Activated CD8-positive, alpha-beta memory T cell treated with anti-CD3 and anti-CD28 coated beads for 24 hours (primary cell): ENCODE measurements at regions not wholly inside any gene's neighbourhood (a gene's known extent, or its start where the extent isn't known, plus 50 kb on each side); places are given as distances from the start of the nearest gene placed in this dataset.

Experiments
- DNase-seq: peaks from one replicate; pipeline ENCODE4 v3.0.0-alpha.2; 2020

DNA sequence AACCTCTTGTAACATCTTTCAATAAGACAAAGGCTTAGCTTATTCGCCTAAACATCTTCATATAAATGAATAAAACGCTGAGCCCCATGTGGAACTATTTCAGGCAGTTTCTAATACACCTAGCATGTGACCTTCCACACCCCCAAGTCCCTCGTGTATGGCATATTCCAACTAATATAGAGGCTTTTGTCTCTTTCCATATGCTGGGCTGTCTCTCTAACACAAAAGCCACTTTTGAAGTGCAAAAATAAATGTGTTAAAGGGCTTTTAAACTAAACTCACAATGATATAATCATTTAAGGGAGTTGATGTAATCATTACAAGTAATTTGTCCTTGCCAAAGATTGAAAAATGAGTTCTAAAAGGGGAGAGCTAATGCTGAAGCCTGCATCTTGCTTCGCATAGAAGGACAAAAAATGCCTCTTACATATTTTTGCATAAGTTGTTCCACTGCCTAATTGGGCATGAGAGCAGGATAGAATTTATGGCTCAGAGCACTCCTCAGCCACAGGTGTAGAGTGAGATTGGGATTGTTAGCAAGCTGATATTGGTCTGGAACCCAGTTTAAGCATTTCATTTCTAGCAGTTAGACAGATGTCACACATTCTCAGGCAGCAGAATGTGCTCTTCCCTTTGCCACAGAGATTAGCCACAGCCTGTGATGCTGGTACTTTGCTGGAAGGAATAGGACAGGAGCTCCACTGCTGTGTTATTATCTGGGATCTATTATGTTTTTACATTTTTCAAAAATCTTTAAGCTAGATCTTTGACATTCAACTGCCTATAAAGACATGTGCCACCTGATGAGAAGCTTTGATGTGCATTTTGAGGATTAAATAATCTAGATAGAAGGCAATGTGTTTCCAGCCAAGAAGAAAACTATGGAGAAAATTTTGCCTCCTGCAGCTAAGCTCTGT lies 1044.4 kb downstream of the ADGRL2 start:
- no peak for DNase-seq

- no peak for DNase-seq
These were observed 1043.7 kb downstream of the ADGRL2 start for GRCh38 chr1:82844447-82844846.

- DNase-seq: no peak
These were observed 1043.1 kb downstream of the ADGRL2 start for GRCh38 chr1:82843876-82844275.

DNA sequence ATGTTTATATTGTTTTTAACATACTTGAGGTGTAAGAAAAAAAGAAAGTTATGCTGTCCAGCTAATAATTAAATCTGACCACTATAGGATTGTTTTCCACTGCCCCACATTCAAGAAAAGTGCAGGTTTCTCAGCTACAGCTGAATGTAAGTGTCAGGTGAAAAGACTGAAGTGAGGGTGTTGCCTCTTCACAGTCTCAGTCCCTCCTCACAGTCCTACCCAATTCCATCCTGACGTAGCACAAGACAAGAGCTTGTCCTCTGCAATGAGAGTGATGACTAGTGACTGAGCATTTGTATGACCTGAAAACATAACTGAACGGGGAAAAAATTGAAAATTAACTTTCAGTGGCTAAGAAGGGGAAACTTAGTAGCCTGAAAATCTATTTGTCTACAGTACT lies 1039.5 kb downstream of the ADGRL2 start:
- DNase-seq: no peak

GRCh38 chr1:82837766-82838465 lies 1037.2 kb downstream of the ADGRL2 start:
- DNase-seq: no peak

- DNase-seq: no peak
These were observed 1036.4 kb downstream of the ADGRL2 start for GRCh38 chr1:82836973-82837680.

GRCh38 chr1:82836213-82836972 lies 1035.7 kb downstream of the ADGRL2 start:
- DNase-seq: no peak

GRCh38 chr1:82830690-82831380 lies 1030.1 kb downstream of the ADGRL2 start:
- no peak for DNase-seq

DNA sequence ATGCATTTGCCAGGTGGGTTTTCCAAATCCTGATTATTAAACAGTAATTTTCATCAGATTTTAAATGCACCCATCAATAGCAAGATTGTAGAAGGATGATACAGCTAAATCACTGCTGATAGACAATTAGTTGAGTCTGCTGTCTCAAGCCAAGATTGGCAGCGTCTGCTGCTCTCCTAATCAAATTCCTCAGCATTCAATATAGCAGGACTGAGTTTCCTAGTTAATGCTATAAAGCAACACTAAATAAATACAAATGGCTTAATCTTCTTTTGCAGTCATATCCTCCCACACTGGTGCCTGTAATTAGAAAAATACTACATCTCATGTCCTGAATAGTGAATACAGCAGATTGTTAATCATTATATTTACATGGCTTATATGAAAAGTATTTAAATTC lies 1028.8 kb downstream of the ADGRL2 start:
- no peak for DNase-seq

GRCh38 chr1:82823876-82824275 lies 1023.1 kb downstream of the ADGRL2 start:
- DNase-seq: no peak

- no peak for DNase-seq
These were observed 1020.1 kb downstream of the ADGRL2 start for GRCh38 chr1:82820816-82821215.

DNA sequence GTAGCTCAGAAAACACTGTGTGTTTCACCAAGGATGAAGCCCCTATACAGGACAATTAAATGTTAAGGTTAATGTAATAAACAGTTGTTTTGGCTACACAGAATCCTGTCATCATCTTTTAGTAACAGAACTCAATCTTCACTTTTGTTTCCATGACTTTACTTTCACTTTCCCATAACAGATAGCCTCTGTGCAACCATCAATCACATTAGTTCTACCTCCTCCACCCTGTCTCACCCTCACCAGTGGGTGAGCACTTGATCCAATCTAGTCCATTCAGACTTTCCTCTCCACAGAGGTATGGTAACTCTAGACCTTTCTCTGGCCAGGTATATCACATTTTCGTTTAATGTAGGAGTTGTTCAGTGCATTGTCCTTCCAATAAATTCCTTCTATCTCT lies 1018.5 kb downstream of the ADGRL2 start:
- DNase-seq: no peak

DNA sequence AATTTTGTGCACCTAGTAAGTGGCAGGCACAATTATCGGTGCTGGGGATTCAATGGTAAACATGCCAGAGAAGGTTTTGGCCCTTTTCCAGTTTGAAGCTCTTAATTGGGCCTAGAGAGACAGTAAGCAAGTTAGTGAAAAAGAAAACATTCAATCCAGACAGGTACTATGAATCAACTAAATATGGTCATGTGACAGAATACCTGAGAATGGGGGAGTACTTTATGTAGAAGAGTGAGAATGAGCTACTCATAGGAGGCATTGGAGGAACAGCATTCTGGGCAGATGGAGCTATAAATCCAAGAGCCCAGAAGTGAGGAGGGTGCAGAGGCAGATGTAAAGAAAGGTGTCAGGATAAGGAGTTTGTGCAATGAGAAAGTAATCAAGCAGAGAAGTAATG lies 1017.9 kb downstream of the ADGRL2 start:
- no peak for DNase-seq

DNA sequence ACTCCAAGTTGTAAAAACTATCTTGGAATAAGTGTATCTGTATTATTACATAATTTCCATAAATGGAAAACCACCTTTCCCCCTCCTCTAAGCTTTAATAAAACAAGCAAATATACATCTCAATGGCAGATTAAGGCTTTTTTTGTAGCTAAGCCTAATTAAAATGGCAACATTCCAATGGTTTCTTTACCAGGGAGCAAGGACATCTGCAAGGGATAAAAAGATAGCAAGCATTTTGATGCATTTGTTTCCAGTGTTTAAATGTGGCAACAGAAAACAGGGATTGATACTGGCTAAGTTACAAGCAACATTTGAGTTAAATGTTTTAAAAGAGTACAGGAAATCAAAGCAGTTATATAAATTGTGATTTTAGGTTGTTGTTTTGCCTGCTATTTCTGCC lies 1012.7 kb downstream of the ADGRL2 start:
- DNase-seq: no peak

- no peak for DNase-seq
These were observed 1009.9 kb downstream of the ADGRL2 start for GRCh38 chr1:82810601-82811000.

- DNase-seq: no peak
These were observed 1006.8 kb downstream of the ADGRL2 start for GRCh38 chr1:82807563-82807962.

DNA sequence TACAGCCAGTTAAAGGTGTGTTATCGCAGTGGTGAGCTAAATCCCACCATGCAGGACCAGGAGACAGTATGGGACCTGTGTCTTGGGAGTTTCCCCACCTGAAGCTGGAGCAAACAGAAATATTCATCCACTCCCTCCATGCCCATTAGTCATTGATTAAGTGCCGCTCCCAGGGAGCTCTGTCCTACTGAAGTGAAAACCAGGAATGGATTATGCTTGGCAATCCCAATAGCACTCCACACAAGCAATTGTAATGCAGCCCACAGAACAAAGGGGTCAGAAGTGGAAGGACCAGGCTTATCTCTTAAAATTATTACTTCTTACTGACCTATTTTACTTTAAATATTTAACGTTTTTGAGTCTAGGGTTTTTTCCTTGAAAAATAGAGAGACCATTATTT lies 1005.4 kb downstream of the ADGRL2 start:
- no peak for DNase-seq

- no peak for DNase-seq
These were observed 1000.4 kb downstream of the ADGRL2 start for GRCh38 chr1:82801176-82801575.

DNA sequence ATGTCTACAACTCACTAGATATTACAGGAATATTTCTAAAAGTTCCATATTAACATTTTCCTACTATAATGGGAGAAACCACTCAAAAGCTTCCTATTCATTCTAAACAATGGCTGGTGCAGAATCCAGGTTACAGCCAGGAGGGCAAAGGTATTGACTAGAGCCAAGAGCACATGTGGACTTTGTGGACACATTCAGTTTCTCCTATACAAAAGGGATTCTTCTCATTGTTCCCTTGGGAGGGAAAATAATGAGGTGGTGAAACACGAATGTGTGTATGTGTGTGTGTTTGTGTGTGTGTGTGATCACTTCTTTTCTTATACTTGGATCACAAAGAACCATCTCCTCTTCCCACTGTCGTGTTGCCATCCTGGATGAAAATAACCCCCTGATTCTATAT lies 1000.0 kb downstream of the ADGRL2 start:
- DNase-seq: no peak

GRCh38 chr1:82799261-82799660 lies 998.5 kb downstream of the ADGRL2 start:
- no peak for DNase-seq

DNA sequence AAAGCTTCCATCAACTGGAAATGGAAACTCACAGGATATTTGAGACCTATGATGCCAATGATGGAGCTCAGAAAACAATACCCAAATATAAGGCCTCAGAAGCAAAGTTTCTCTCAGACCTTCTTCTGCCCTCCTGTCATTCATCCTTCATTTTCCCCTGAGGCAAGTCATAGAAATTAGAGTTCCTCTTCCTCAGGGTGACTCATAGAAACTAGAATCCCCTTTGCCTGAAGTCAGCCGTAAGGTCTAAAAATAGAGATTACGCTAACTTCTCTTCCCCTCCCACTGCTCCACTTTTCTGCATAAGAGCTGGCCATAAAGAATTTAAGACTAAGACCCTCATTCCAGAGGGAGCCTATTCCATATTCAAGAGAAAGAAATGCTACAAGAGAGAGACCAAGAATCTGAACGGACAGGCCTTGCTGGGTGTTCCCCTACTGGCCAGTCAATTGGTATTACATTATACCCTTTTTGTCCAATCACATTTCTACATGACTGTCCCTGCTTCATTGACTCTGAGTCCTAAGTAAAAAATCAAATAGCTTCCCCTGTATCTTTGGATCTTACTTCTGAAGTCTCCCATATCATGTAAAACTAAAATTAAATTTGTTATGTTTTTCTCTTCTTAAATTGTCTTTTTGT lies 994.9 kb downstream of the ADGRL2 start:
- DNase-seq: no peak

DNA sequence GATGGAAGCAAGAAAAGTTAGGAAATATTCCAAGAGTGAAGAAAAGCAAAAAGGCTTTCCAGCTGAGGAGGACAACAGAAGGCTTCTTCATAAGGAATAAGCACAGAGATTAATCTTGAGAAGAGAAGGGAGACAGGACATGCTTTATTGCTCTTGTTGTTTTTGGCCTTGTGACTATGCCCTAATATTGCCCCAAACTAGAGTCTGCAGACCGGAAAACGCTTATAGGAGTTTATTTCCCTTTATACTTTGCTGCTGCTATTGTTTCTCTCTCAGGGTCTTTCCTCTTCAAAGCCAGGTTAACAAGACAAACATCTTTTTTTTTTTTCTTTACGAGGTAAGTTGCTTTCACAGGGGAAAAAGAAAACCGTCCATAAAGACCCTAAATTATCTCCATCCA lies 991.4 kb downstream of the ADGRL2 start:
- no peak for DNase-seq
